Transverse colon (tissue), 3 donors: ENCODE measurements at regions not wholly inside any gene's neighbourhood (a gene's known extent, or its start where the extent isn't known, plus 50 kb on each side); places are given as distances from the start of the nearest gene placed in this dataset.

Experiments
- POLR2A ChIP-seq: fragments of 450-650 bp; IDR thresholded peaks from one replicate; pipeline ENCODE4 v1.6.1; 2016; ENCODE audit warnings: antibody characterized with exemption, mild to moderate bottlenecking, moderate library complexity
- TF ChIP-seq, protein P1 (sequence below), 5 experiments: fragments of 200-600 bp in 3 of 5; fragments of 450-650 bp in 2 of 5; sonication (generic) in 3 of 5; IDR thresholded peaks; 1 replicate in 2 of 5; 2 replicates in 3 of 5; pipeline ENCODE4 v1.5.1; 2016 to 2017; ENCODE audit warnings: antibody characterized with exemption in 5 of 5, inconsistent platforms in 3 of 5, mild to moderate bottlenecking in 2 of 5, moderate library complexity in 1 of 5

DNA sequence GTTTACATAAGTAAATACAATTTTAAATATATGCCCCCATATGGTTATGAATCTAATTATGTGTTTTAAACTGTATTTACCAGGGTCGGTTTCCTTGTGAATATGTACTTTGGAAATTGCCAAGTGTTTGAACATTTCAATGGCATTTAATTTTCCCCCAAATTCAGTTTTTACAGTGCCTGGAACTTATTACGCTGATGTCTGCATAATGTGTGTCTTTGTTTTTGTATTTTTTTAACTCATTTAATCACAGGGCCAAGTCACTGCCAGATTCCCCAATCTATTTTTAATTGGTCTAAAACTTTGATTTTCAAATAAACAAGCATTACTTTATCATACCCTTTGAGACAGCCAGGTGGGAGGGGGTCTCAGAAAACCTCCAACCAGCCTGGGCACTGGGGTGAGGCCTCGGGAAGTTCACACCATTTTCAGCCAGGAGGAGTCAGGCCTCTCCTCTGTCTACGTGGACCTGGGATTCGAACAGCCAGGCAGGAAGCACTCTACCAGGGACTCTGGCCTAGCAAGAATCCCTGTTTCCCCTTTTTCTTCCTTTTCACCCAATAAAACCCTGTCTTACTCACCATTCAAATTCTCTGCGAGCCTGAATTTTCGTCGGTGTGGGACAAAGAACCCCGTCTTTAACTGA is 151.5 kb upstream of the COL1A2 start:
- TF ChIP-seq, protein P1, sequence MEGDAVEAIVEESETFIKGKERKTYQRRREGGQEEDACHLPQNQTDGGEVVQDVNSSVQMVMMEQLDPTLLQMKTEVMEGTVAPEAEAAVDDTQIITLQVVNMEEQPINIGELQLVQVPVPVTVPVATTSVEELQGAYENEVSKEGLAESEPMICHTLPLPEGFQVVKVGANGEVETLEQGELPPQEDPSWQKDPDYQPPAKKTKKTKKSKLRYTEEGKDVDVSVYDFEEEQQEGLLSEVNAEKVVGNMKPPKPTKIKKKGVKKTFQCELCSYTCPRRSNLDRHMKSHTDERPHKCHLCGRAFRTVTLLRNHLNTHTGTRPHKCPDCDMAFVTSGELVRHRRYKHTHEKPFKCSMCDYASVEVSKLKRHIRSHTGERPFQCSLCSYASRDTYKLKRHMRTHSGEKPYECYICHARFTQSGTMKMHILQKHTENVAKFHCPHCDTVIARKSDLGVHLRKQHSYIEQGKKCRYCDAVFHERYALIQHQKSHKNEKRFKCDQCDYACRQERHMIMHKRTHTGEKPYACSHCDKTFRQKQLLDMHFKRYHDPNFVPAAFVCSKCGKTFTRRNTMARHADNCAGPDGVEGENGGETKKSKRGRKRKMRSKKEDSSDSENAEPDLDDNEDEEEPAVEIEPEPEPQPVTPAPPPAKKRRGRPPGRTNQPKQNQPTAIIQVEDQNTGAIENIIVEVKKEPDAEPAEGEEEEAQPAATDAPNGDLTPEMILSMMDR (IDR thresholded peaks at IDR 0.05): no peak
- TF ChIP-seq POLR2A: no peak
